GM23248 (cell line): ENCODE measurements at regions not wholly inside any gene's neighbourhood (a gene's known extent, or its start where the extent isn't known, plus 50 kb on each side); places are given as distances from the start of the nearest gene placed in this dataset.

Experiments
- DNase-seq: peaks from one replicate; pipeline ENCODE4 v3.0.0-alpha.2; 2015
- H2AFZ ChIP-seq: fragments of 200-600 bp; sonication (generic); 2 replicates; pipeline ENCODE4 v1.6.1; 2016; ENCODE audit warnings: antibody characterized with exemption
- H3F3A ChIP-seq: fragments of 200-600 bp; sonication (generic); 2 replicates; pipeline ENCODE4 v1.6.1; 2016; ENCODE audit warnings: mild to moderate bottlenecking, antibody characterized with exemption, mixed run types; ENCODE audit not compliant: insufficient read depth
- H3K27ac ChIP-seq: fragments of 200-600 bp; sonication (generic); 2 replicates; pipeline ENCODE4 v1.5.1; 2016; ENCODE audit warnings: mild to moderate bottlenecking
- H3K27me3 ChIP-seq: fragments of 200-600 bp; sonication (generic); replicated peaks from 2 replicates; pipeline ENCODE4 v1.6.1; 2016; ENCODE audit warnings: mild to moderate bottlenecking; ENCODE audit not compliant: insufficient read depth
- H3K36me3 ChIP-seq: fragments of 200-600 bp; sonication (generic); 2 replicates; pipeline ENCODE4 v1.6.1; 2016; ENCODE audit warnings: low read depth, mild to moderate bottlenecking
- H3K4me1 ChIP-seq: fragments of 200-600 bp; sonication (generic); 2 replicates; pipeline ENCODE4 v1.6.1; 2016; ENCODE audit warnings: mild to moderate bottlenecking; ENCODE audit not compliant: insufficient read depth
- H3K4me2 ChIP-seq: fragments of 200-600 bp; sonication (generic); one replicate; pipeline ENCODE4 v1.6.1; 2016; ENCODE audit warnings: mild to moderate bottlenecking; ENCODE audit not compliant: unreplicated experiment
- H3K4me3 ChIP-seq: fragments of 200-600 bp; sonication (generic); 2 replicates; pipeline ENCODE4 v1.5.1; 2016; ENCODE audit warnings: mild to moderate bottlenecking
- H3K79me2 ChIP-seq: fragments of 200-600 bp; sonication (generic); 2 replicates; pipeline ENCODE4 v1.6.1; 2016; ENCODE audit warnings: mild to moderate bottlenecking; ENCODE audit not compliant: insufficient read depth
- H3K9ac ChIP-seq: fragments of 200-600 bp; sonication (generic); 2 replicates; pipeline ENCODE4 v1.6.1; 2016; ENCODE audit warnings: mild to moderate bottlenecking
- H3K9me2 ChIP-seq: fragments of 200-600 bp; sonication (generic); 2 replicates; pipeline ENCODE4 v1.6.1; 2016; ENCODE audit warnings: mixed run types, mild to moderate bottlenecking, moderate library complexity; ENCODE audit not compliant: insufficient read depth
- H3K9me3 ChIP-seq: fragments of 200-600 bp; sonication (generic); one replicate; pipeline ENCODE4 v1.6.1; 2017; ENCODE audit warnings: low read depth
- H4K20me1 ChIP-seq: fragments of 200-600 bp; sonication (generic); 2 replicates; pipeline ENCODE4 v1.6.0; 2016; ENCODE audit not compliant: insufficient read depth
- EZH2 ChIP-seq: fragments of 200-600 bp; sonication (generic); IDR thresholded peaks from 2 replicates; pipeline ENCODE4 v1.6.1; 2018; ENCODE audit warnings: antibody characterized with exemption, mild to moderate bottlenecking; ENCODE audit not compliant: insufficient read depth, poor library complexity, severe bottlenecking
- EZH2phosphoT487 ChIP-seq: fragments of 200-600 bp; sonication (generic); IDR thresholded peaks from 2 replicates; pipeline ENCODE4 v1.6.1; 2018; ENCODE audit warnings: antibody characterized with exemption, moderate library complexity, mild to moderate bottlenecking, low read depth; ENCODE audit not compliant: insufficient read depth
- WGBS, 2 experiments: methylation state at CpG; one replicate each; pipeline ENCODE4 v1.1.6; 2015 to 2017; ENCODE audit warnings: low lambda C conversion rate in 2 of 2, low coverage in 1 of 2; ENCODE audit errors: missing lambda C conversion rate in 2 of 2; 5-methylcytosine and 5-hydroxymethylcytosine counted together
- in situ Hi-C: fragments of 300-500 bp; cut with MboI; formaldehyde crosslinking; loops from 2 replicates; pipeline ENCODE4 v1.15.0; 2020

- in situ Hi-C loops: no loop called here
- 93 to 98% methylated on average over 7 of the region's 7 CpGs for WGBS, 2 experiments
- no peaks in the 10 kb centered on the region for H3K79me2 ChIP-seq
- H3K4me3 ChIP-seq: no peak overlapping the region
- no peak overlapping the region for H3K9ac ChIP-seq
- no peaks in the 10 kb centered on the region for H3K36me3 ChIP-seq
- H3K9me2 ChIP-seq: no peaks in the 10 kb centered on the region
- no peaks in the 10 kb centered on the region for H3K4me1 ChIP-seq
- no peaks in the 10 kb centered on the region for H3F3A ChIP-seq
- TF ChIP-seq EZH2phosphoT487 (no peak), EZH2 (no peak)
- H2AFZ ChIP-seq: no peak overlapping the region
- H4K20me1 ChIP-seq: no peaks in the 10 kb centered on the region
- no peak overlapping the region for H3K27ac ChIP-seq
- H3K4me2 ChIP-seq: no peak overlapping the region
- no peaks in the 10 kb centered on the region for H3K27me3 ChIP-seq
- DNase-seq: no peak
- no peaks in the 10 kb centered on the region for H3K9me3 ChIP-seq
Measured at GRCh38 chr13:79861731-79862130, 380.8 kb downstream of the NDFIP2 start.

GRCh38 chr13:79860791-79861190 is 379.8 kb downstream of the NDFIP2 start:
- WGBS, 2 experiments: 87 to 91% methylated on average over 3 of the region's 3 CpGs

GRCh38 chr13:79859756-79860155 is 378.8 kb downstream of the NDFIP2 start:
- no peaks in the 10 kb centered on the region for H3K4me1 ChIP-seq
- H3K79me2 ChIP-seq: no peaks in the 10 kb centered on the region
- H3F3A ChIP-seq: no peaks in the 10 kb centered on the region
- H3K4me3 ChIP-seq: no peak overlapping the region
- no peak overlapping the region for H2AFZ ChIP-seq
- TF ChIP-seq EZH2: no peak
- no peak for TF ChIP-seq EZH2phosphoT487
- H3K27ac ChIP-seq: no peak overlapping the region
- H3K9ac ChIP-seq: no peak overlapping the region
- H3K9me2 ChIP-seq: no peaks in the 10 kb centered on the region
- DNase-seq: no peak
- WGBS, 2 experiments: 78 to 81% methylated on average over 3 of the region's 3 CpGs
- H3K9me3 ChIP-seq: no peaks in the 10 kb centered on the region
- no peaks in the 10 kb centered on the region for H3K27me3 ChIP-seq
- H3K4me2 ChIP-seq: no peak overlapping the region
- in situ Hi-C loops: no loop called here
- H3K36me3 ChIP-seq: no peaks in the 10 kb centered on the region
- no peaks in the 10 kb centered on the region for H4K20me1 ChIP-seq

More at GRCh38 chr13:79860791-79861190, 379.8 kb downstream of the NDFIP2 start:
- Histone ChIP-seq H3K9ac (no peak overlapping the region), H3K9me2 (no peaks in the 10 kb centered on the region), H2AFZ (no peak overlapping the region), H3K27me3 (no peaks in the 10 kb centered on the region), H4K20me1 (no peaks in the 10 kb centered on the region), H3K27ac (no peak overlapping the region), H3K9me3 (no peaks in the 10 kb centered on the region), H3K4me3 (no peak overlapping the region), H3K79me2 (no peaks in the 10 kb centered on the region), H3K4me2 (no peak overlapping the region), H3F3A (no peaks in the 10 kb centered on the region), H3K36me3 (no peaks in the 10 kb centered on the region), H3K4me1 (no peaks in the 10 kb centered on the region)
- TF ChIP-seq EZH2: no peak
- no peak for TF ChIP-seq EZH2phosphoT487
- no peak for DNase-seq
- in situ Hi-C loops: no loop called here

GRCh38 chr13:79853251-79853650 is 372.3 kb downstream of the NDFIP2 start:
- no peak for TF ChIP-seq EZH2
- no peak for TF ChIP-seq EZH2phosphoT487
- no peak overlapping the region for H3K4me3 ChIP-seq
- H2AFZ ChIP-seq: no peak overlapping the region
- H4K20me1 ChIP-seq: no peaks in the 10 kb centered on the region
- in situ Hi-C loops: no loop called here
- no peaks in the 10 kb centered on the region for H3F3A ChIP-seq
- H3K4me2 ChIP-seq: no peak overlapping the region
- no peak for DNase-seq
- no peak overlapping the region for H3K9ac ChIP-seq
- H3K9me3 ChIP-seq: no peaks in the 10 kb centered on the region
- H3K36me3 ChIP-seq: no peaks in the 10 kb centered on the region
- H3K27ac ChIP-seq: no peak overlapping the region
- no peaks in the 10 kb centered on the region for H3K27me3 ChIP-seq
- no peaks in the 10 kb centered on the region for H3K9me2 ChIP-seq
- 54% methylated on average over 1 of the region's 1 CpG for WGBS, 2 experiments
- H3K79me2 ChIP-seq: no peaks in the 10 kb centered on the region
- H3K4me1 ChIP-seq: no peaks in the 10 kb centered on the region

GRCh38 chr13:79851318-79851717 is 370.4 kb downstream of the NDFIP2 start:
- H3K27ac ChIP-seq: no peak overlapping the region
- in situ Hi-C loops: no loop called here
- no peaks in the 10 kb centered on the region for H3K9me2 ChIP-seq
- no peaks in the 10 kb centered on the region for H3K36me3 ChIP-seq
- no peaks in the 10 kb centered on the region for H3K9me3 ChIP-seq
- H2AFZ ChIP-seq: no peak overlapping the region
- no peak for DNase-seq
- H3F3A ChIP-seq: no peaks in the 10 kb centered on the region
- no peak overlapping the region for H3K4me2 ChIP-seq
- TF ChIP-seq EZH2phosphoT487 (no peak), EZH2 (no peak)
- no peaks in the 10 kb centered on the region for H3K27me3 ChIP-seq
- H3K79me2 ChIP-seq: no peaks in the 10 kb centered on the region
- H4K20me1 ChIP-seq: no peaks in the 10 kb centered on the region
- H3K4me1 ChIP-seq: no peaks in the 10 kb centered on the region
- H3K9ac ChIP-seq: no peak overlapping the region
- H3K4me3 ChIP-seq: no peak overlapping the region
